ENCODE measurements at regions not wholly inside any gene's neighbourhood (a gene's known extent, or its start where the extent isn't known, plus 50 kb on each side); places are given as distances from the start of the nearest gene placed in this dataset.

- TF ChIP-seq CTCF (IDR thresholded peaks at IDR 0.05): no peak
- TF ChIP-seq EZH2 (IDR thresholded peaks at IDR 0.05; ENCODE audit: borderline replicate concordance, insufficient read depth, low read depth, low read length, poor library complexity, severe bottlenecking): no peak
These were observed 54.9 kb downstream of the ZBTB9 start for GRCh38 chr6:33508935-33509926.

Measured in B cell (primary cell).